ENCODE measurements at regions not wholly inside any gene's neighbourhood (a gene's known extent, or its start where the extent isn't known, plus 50 kb on each side); places are given as distances from the start of the nearest gene placed in this dataset.

DNA sequence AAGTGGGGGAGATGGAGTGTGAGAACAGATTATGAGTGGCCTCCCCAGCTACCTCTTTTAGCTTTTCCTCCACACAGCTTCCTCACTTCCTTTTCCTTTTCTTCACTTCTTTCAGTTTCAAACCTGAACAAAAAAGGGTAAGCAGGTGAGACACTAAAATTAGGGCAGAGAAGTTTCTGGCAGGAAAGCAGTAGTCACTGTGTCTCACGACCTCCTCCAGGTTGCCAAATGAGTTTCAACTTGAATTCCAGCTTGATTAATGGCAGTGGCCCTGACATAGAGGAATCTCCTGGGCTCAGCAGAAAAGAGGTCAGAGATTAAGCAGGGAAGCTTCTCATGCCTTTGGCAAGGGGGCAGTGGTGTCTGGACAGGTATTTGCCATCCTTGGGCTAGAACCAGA lies 63.7 kb upstream of the SPINK5 start:
- no peak for DNase-seq
- intact Hi-C loops (cut with micrococcal nuclease), result no loop called here
- Histone ChIP-seq H3K9me3 (replicated peaks) (peaks cover 52% of the 10 kb centered on the region), H3K27me3 (ENCODE audit: low read depth) (no peaks in the 10 kb centered on the region), H3K4me1 (no peaks in the 10 kb centered on the region), H3K27ac (replicated peaks) (no peak overlapping the region), H3K36me3 (no peaks in the 10 kb centered on the region), H3K4me3 (no peak overlapping the region)
- TF ChIP-seq, protein P1, sequence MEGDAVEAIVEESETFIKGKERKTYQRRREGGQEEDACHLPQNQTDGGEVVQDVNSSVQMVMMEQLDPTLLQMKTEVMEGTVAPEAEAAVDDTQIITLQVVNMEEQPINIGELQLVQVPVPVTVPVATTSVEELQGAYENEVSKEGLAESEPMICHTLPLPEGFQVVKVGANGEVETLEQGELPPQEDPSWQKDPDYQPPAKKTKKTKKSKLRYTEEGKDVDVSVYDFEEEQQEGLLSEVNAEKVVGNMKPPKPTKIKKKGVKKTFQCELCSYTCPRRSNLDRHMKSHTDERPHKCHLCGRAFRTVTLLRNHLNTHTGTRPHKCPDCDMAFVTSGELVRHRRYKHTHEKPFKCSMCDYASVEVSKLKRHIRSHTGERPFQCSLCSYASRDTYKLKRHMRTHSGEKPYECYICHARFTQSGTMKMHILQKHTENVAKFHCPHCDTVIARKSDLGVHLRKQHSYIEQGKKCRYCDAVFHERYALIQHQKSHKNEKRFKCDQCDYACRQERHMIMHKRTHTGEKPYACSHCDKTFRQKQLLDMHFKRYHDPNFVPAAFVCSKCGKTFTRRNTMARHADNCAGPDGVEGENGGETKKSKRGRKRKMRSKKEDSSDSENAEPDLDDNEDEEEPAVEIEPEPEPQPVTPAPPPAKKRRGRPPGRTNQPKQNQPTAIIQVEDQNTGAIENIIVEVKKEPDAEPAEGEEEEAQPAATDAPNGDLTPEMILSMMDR (IDR thresholded peaks at IDR 0.05; ENCODE audit: borderline replicate concordance), result no peak

DNA sequence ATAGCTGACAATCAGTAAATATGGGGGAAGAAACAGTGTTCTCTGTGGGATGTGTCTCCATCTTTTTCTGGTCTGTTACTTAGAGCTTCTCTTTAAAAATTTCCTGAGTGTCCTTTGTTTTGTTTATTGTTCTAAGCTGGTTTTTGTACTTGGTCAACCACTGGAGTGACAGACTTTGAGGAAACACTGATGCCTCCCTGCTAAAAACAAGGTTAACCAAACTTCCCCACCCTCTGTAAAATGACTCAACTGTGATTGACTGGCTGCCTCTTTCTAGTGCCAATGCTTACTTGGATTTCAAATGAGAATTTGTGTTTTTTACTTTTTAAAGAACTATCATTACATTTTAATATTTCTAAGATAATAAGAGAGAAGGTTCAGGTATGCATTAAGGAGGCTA lies 65.1 kb upstream of the SPINK5 start:
- H3K27me3 ChIP-seq (ENCODE audit: low read depth), result no peaks in the 10 kb centered on the region

GRCh38 chr5:147997486-147997885 lies 66.3 kb upstream of the SPINK5 start:
- Histone ChIP-seq H3K27ac (replicated peaks) (no peak overlapping the region), H3K9me3 (replicated peaks) (peaks cover 32% of the 10 kb centered on the region), H3K36me3 (no peaks in the 10 kb centered on the region), H3K4me3 (no peak overlapping the region), H3K4me1 (no peaks in the 10 kb centered on the region), H3K27me3 (ENCODE audit: low read depth) (no peaks in the 10 kb centered on the region)
- intact Hi-C loops (cut with micrococcal nuclease), result no loop called here
- TF ChIP-seq, protein P1 (IDR thresholded peaks at IDR 0.05; ENCODE audit: borderline replicate concordance), result no peak
- no peak for DNase-seq

More for the DNA sequence above, 65.1 kb upstream of the SPINK5 start:
- Histone ChIP-seq H3K4me1 (no peaks in the 10 kb centered on the region), H3K27ac (replicated peaks) (no peak overlapping the region), H3K9me3 (replicated peaks) (peaks cover 43% of the 10 kb centered on the region), H3K4me3 (no peak overlapping the region), H3K36me3 (no peaks in the 10 kb centered on the region)
- no peak for DNase-seq
- TF ChIP-seq, protein P1 (IDR thresholded peaks at IDR 0.05; ENCODE audit: borderline replicate concordance), result no peak
- intact Hi-C loops (cut with micrococcal nuclease), result no loop called here

GRCh38 chr5:147996379-147996778 lies 67.4 kb upstream of the SPINK5 start:
- intact Hi-C loops (cut with micrococcal nuclease), result no loop called here
- no peaks in the 10 kb centered on the region for H3K4me1 ChIP-seq
- no peak overlapping the region for H3K4me3 ChIP-seq
- DNase-seq, result no peak
- H3K36me3 ChIP-seq, result no peaks in the 10 kb centered on the region
- no peak overlapping the region for H3K27ac ChIP-seq (replicated peaks)
- H3K9me3 ChIP-seq (replicated peaks), result peaks cover 21% of the 10 kb centered on the region
- no peaks in the 10 kb centered on the region for H3K27me3 ChIP-seq (ENCODE audit: low read depth)
- TF ChIP-seq, protein P1 (IDR thresholded peaks at IDR 0.05; ENCODE audit: borderline replicate concordance), result no peak

DNA sequence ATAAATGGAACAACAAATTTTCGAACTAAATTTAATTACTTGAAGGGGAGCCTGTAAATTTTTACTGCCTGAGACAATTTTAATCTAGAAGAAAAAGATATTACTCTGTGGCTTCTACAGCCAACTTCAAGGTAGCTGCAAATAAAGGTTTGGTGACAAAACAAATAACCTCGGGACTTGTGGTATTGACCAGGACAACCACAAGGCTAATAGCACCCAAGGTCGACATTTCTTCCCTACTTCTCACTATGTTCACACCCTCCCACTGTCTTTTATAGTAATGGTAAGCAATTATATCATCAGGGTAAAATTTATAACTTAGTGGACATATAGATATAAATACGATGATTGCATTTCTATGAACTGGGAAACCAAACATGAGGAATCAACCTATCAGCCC lies 67.9 kb upstream of the SPINK5 start:
- Histone ChIP-seq H3K4me1 (no peaks in the 10 kb centered on the region), H3K27ac (replicated peaks) (no peak overlapping the region), H3K4me3 (no peak overlapping the region), H3K36me3 (no peaks in the 10 kb centered on the region), H3K9me3 (replicated peaks) (peaks cover 15% of the 10 kb centered on the region), H3K27me3 (ENCODE audit: low read depth) (no peaks in the 10 kb centered on the region)
- TF ChIP-seq, protein P1 (IDR thresholded peaks at IDR 0.05; ENCODE audit: borderline replicate concordance), result no peak
- no peak for DNase-seq
- intact Hi-C loops (cut with micrococcal nuclease), result no loop called here

DNA sequence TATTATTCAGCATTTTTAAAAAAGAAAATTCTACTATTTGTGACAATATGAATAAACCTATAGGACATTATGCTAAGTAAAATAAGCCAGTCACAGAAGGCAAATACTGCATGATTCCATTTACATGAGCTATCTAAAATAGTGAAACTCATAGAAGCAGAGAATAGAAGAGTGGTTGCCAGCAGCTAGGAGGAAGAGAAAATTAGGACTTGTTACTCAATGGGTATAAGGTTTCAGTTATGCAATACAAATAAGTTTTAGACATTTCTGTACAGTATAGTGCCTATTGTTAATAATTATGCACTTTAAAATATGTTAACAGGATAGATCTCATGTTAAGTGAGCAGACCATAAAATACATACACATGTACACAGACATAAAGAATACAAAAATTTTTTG lies 73.8 kb upstream of the SPINK5 start:
- no peak overlapping the region for H3K27ac ChIP-seq (replicated peaks)
- no peaks in the 10 kb centered on the region for H3K9me3 ChIP-seq (replicated peaks)
- H3K4me1 ChIP-seq, result no peaks in the 10 kb centered on the region
- TF ChIP-seq, protein P1 (IDR thresholded peaks at IDR 0.05; ENCODE audit: borderline replicate concordance), result no peak
- DNase-seq, result no peak
- no peak overlapping the region for H3K4me3 ChIP-seq
- intact Hi-C loops (cut with micrococcal nuclease), result no loop called here
- no peaks in the 10 kb centered on the region for H3K36me3 ChIP-seq
- no peaks in the 10 kb centered on the region for H3K27me3 ChIP-seq (ENCODE audit: low read depth)

All from left ventricle myocardium inferior (tissue), 1 donor.